Neural progenitor cell (in vitro differentiated cells): ENCODE measurements at regions not wholly inside any gene's neighbourhood (a gene's known extent, or its start where the extent isn't known, plus 50 kb on each side); places are given as distances from the start of the nearest gene placed in this dataset.

Source experiments
- DNase-seq: peaks from one replicate; pipeline ENCODE4 v3.0.0-alpha.2; 2016; ENCODE audit warnings: low spot score
- H2AFZ ChIP-seq: fragments of 200-600 bp; sonication (generic); replicated peaks from 2 replicates; pipeline ENCODE4 v1.6.1; 2016; ENCODE audit warnings: antibody characterized with exemption
- H3F3A ChIP-seq: fragments of 200-600 bp; sonication (generic); 2 replicates; pipeline ENCODE4 v1.6.1; 2016; ENCODE audit warnings: antibody characterized with exemption, low read depth
- H3K27ac ChIP-seq: fragments of 200-600 bp; sonication (generic); 2 replicates; pipeline ENCODE4 v1.5.1; 2016; ENCODE audit warnings: mild to moderate bottlenecking
- H3K27me3 ChIP-seq: fragments of 200-600 bp; sonication (generic); 2 replicates; pipeline ENCODE4 v1.6.1; 2016; ENCODE audit warnings: mild to moderate bottlenecking, moderate library complexity
- H3K36me3 ChIP-seq: fragments of 200-600 bp; sonication (generic); 2 replicates; pipeline ENCODE4 v1.5.1; 2016
- H3K4me1 ChIP-seq: fragments of 200-600 bp; sonication (generic); 2 replicates; pipeline ENCODE4 v1.6.1; 2016; ENCODE audit warnings: mixed run types
- H3K4me2 ChIP-seq: fragments of 200-600 bp; sonication (generic); 2 replicates; pipeline ENCODE4 v1.6.1; 2016
- H3K4me3 ChIP-seq: fragments of 200-600 bp; sonication (generic); 2 replicates; pipeline ENCODE4 v1.5.1; 2016
- H3K79me2 ChIP-seq: fragments of 200-600 bp; sonication (generic); 2 replicates; pipeline ENCODE4 v1.6.1; 2016; ENCODE audit warnings: low read depth
- H3K9ac ChIP-seq: fragments of 200-600 bp; sonication (generic); 2 replicates; pipeline ENCODE4 v1.6.1; 2016
- H3K9me3 ChIP-seq: fragments of 200-600 bp; sonication (generic); 2 replicates; pipeline ENCODE4 v1.5.1; 2016; ENCODE audit warnings: low read depth
- H4K20me1 ChIP-seq: fragments of 200-600 bp; sonication (generic); 2 replicates; pipeline ENCODE4 v1.6.1; 2016; ENCODE audit warnings: low read depth
- H3K27ac Mint-ChIP-seq: 3 replicates; pipeline ENCODE4 v1.8.0; 2021; ENCODE audit warnings: mixed read lengths
- H3K27me3 Mint-ChIP-seq: 2 replicates; pipeline ENCODE4 v1.8.0; 2022; ENCODE audit warnings: low read depth, mild to moderate bottlenecking, inconsistent platforms, moderate library complexity, mixed read lengths; ENCODE audit not compliant: insufficient read depth
- H3K36me3 Mint-ChIP-seq: 3 replicates; pipeline ENCODE4 v1.8.0; 2021; ENCODE audit warnings: mixed read lengths
- H3K4me1 Mint-ChIP-seq: 3 replicates; pipeline ENCODE4 v1.8.0; 2021; ENCODE audit warnings: mixed read lengths
- H3K4me3 Mint-ChIP-seq: 3 replicates; pipeline ENCODE4 v1.8.0; 2021; ENCODE audit warnings: mild to moderate bottlenecking, moderate library complexity, mixed read lengths
- H3K9me3 Mint-ChIP-seq: 3 replicates; pipeline ENCODE4 v1.8.0; 2020; ENCODE audit warnings: mixed read lengths
- EZH2 ChIP-seq: fragments of 200-600 bp; sonication (generic); IDR thresholded peaks from 2 replicates; pipeline ENCODE4 v1.6.1; 2017; ENCODE audit warnings: antibody characterized with exemption, mild to moderate bottlenecking, moderate library complexity
- EZH2phosphoT487 ChIP-seq: fragments of 200-600 bp; sonication (generic); IDR thresholded peaks from 2 replicates; pipeline ENCODE4 v1.6.1; 2017; ENCODE audit warnings: antibody characterized with exemption
- TF ChIP-seq, protein P1 (sequence below): fragments of 200-600 bp; sonication (generic); IDR thresholded peaks from 2 replicates; pipeline ENCODE4 v1.5.1; 2017; ENCODE audit warnings: antibody characterized with exemption, mild to moderate bottlenecking

- no peaks in the 10 kb centered on the region for H3K79me2 ChIP-seq
- no peak overlapping the region for H3K4me2 ChIP-seq
- Mint-ChIP-seq H3K27me3 (no peaks in the 10 kb centered on the region), H3K4me3 (no peak overlapping the region), H3K9me3 (no peaks in the 10 kb centered on the region), H3K4me1 (no peaks in the 10 kb centered on the region), H3K27ac (no peak overlapping the region), H3K36me3 (no peaks in the 10 kb centered on the region)
- no peak for DNase-seq
- no peaks in the 10 kb centered on the region for H3K9me3 ChIP-seq
- H3K27ac ChIP-seq: no peak overlapping the region
- no peak overlapping the region for H3K4me3 ChIP-seq
- H3K9ac ChIP-seq: no peak overlapping the region
- no peaks in the 10 kb centered on the region for H3K36me3 ChIP-seq
- no peaks in the 10 kb centered on the region for H3K27me3 ChIP-seq
- no peaks in the 10 kb centered on the region for H3F3A ChIP-seq
- TF ChIP-seq EZH2: no peak
- no peak for TF ChIP-seq EZH2phosphoT487
- TF ChIP-seq, protein P1, sequence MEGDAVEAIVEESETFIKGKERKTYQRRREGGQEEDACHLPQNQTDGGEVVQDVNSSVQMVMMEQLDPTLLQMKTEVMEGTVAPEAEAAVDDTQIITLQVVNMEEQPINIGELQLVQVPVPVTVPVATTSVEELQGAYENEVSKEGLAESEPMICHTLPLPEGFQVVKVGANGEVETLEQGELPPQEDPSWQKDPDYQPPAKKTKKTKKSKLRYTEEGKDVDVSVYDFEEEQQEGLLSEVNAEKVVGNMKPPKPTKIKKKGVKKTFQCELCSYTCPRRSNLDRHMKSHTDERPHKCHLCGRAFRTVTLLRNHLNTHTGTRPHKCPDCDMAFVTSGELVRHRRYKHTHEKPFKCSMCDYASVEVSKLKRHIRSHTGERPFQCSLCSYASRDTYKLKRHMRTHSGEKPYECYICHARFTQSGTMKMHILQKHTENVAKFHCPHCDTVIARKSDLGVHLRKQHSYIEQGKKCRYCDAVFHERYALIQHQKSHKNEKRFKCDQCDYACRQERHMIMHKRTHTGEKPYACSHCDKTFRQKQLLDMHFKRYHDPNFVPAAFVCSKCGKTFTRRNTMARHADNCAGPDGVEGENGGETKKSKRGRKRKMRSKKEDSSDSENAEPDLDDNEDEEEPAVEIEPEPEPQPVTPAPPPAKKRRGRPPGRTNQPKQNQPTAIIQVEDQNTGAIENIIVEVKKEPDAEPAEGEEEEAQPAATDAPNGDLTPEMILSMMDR: no peak
- no peaks in the 10 kb centered on the region for H3K4me1 ChIP-seq
- no peaks in the 10 kb centered on the region for H4K20me1 ChIP-seq
- no peak overlapping the region for H2AFZ ChIP-seq
Measured at GRCh38 chr4:111506706-111507105, 638.5 kb upstream of the FAM241A start.

GRCh38 chr4:111510535-111510934 lies 634.7 kb upstream of the FAM241A start:
- no peak overlapping the region for H2AFZ ChIP-seq
- H3K27me3 Mint-ChIP-seq: no peaks in the 10 kb centered on the region
- H3K27me3 ChIP-seq: no peaks in the 10 kb centered on the region
- H3K4me2 ChIP-seq: no peak overlapping the region
- no peak for TF ChIP-seq EZH2phosphoT487
- TF ChIP-seq, protein P1: no peak
- TF ChIP-seq EZH2: no peak
- H3K36me3 Mint-ChIP-seq: no peaks in the 10 kb centered on the region
- no peaks in the 10 kb centered on the region for H3K79me2 ChIP-seq
- H3K4me1 ChIP-seq: no peaks in the 10 kb centered on the region
- H4K20me1 ChIP-seq: no peaks in the 10 kb centered on the region
- H3K4me3 ChIP-seq: no peak overlapping the region
- H3K9me3 Mint-ChIP-seq: no peaks in the 10 kb centered on the region
- no peaks in the 10 kb centered on the region for H3F3A ChIP-seq
- no peak overlapping the region for H3K9ac ChIP-seq
- H3K36me3 ChIP-seq: no peaks in the 10 kb centered on the region
- no peaks in the 10 kb centered on the region for H3K9me3 ChIP-seq
- no peak overlapping the region for H3K4me3 Mint-ChIP-seq
- no peak for DNase-seq
- H3K27ac ChIP-seq: no peak overlapping the region
- no peaks in the 10 kb centered on the region for H3K4me1 Mint-ChIP-seq
- H3K27ac Mint-ChIP-seq: no peak overlapping the region

DNA sequence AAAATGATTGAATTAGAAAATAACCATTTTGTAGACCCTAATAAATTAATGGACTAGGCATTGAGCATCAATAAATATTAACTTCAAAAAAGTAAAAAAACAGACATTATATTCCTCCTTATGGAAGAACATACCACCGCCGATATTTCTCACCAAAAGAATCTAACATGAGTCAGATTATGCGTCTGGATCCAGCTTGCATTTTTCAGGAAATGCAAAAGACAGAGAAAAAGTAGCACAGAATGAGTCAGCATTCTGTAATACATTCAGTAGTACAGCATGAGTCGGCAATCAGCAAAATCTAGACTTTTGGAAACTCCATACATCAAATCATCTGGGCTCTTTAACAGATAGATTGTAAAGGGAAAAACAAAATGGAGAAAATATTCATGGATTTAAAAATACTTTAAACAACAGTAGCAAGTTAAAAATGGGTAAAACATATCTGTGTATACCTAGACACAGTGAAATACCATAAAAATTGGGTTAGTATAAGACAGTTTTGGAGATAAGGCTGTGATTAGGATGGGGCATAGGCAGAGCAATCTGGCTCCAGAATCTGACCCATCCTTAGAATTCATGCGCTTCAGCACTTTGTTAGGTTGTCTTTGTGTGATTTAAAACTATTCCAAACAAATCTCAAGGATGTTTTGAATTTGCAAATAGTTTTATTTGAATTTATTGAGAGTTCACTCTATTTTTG lies 633.0 kb upstream of the FAM241A start:
- H3K27me3 Mint-ChIP-seq: no peaks in the 10 kb centered on the region
- no peak overlapping the region for H3K4me2 ChIP-seq
- H3K36me3 ChIP-seq: no peaks in the 10 kb centered on the region
- H3K27me3 ChIP-seq: no peaks in the 10 kb centered on the region
- no peak overlapping the region for H3K9ac ChIP-seq
- no peak overlapping the region for H3K4me3 ChIP-seq
- no peaks in the 10 kb centered on the region for H3F3A ChIP-seq
- no peaks in the 10 kb centered on the region for H3K4me1 ChIP-seq
- no peak for TF ChIP-seq EZH2phosphoT487
- TF ChIP-seq, protein P1: no peak
- no peak for TF ChIP-seq EZH2
- H3K4me1 Mint-ChIP-seq: no peaks in the 10 kb centered on the region
- no peak overlapping the region for H3K27ac ChIP-seq
- no peak for DNase-seq
- H3K36me3 Mint-ChIP-seq: no peaks in the 10 kb centered on the region
- H4K20me1 ChIP-seq: no peaks in the 10 kb centered on the region
- no peak overlapping the region for H3K4me3 Mint-ChIP-seq
- H3K27ac Mint-ChIP-seq: no peak overlapping the region
- H3K9me3 Mint-ChIP-seq: no peaks in the 10 kb centered on the region
- H3K79me2 ChIP-seq: no peaks in the 10 kb centered on the region
- H3K9me3 ChIP-seq: no peaks in the 10 kb centered on the region
- no peak overlapping the region for H2AFZ ChIP-seq
